Stimulated activated CD8-positive, alpha-beta memory T cell treated with anti-CD3 and anti-CD28 coated beads, Interleukin-15, amount 100 ng/mL, for 24 hours (primary cell): ENCODE measurements at regions not wholly inside any gene's neighbourhood (a gene's known extent, or its start where the extent isn't known, plus 50 kb on each side); places are given as distances from the start of the nearest gene placed in this dataset.

Experiments used
- DNase-seq: peaks from one replicate; pipeline ENCODE4 v3.0.0-alpha.2; 2020; ENCODE audit warnings: low read depth

- no peak for DNase-seq
Measured at GRCh38 chr13:72113076-72113475, 246.1 kb upstream of the DACH1 start.

- no peak for DNase-seq
Measured at GRCh38 chr13:72112216-72112615, 245.2 kb upstream of the DACH1 start.

GRCh38 chr13:72109863-72110262 is 242.9 kb upstream of the DACH1 start:
- no peak for DNase-seq

- DNase-seq = no peak
Measured at GRCh38 chr13:72104656-72105180, 237.7 kb upstream of the DACH1 start.

GRCh38 chr13:72101768-72102400 is 234.9 kb upstream of the DACH1 start:
- no peak for DNase-seq

GRCh38 chr13:72100339-72100738 is 233.3 kb upstream of the DACH1 start:
- DNase-seq = no peak

GRCh38 chr13:72097568-72097967 is 230.6 kb upstream of the DACH1 start:
- DNase-seq = no peak

GRCh38 chr13:72093262-72093661 is 226.3 kb upstream of the DACH1 start:
- DNase-seq = no peak

GRCh38 chr13:72074663-72075062 is 207.7 kb upstream of the DACH1 start:
- no peak for DNase-seq

GRCh38 chr13:72072261-72072660 is 205.3 kb upstream of the DACH1 start:
- DNase-seq = no peak

- no peak for DNase-seq
Measured at GRCh38 chr13:72071713-72072112, 204.7 kb upstream of the DACH1 start.

- DNase-seq = no peak
Measured at GRCh38 chr13:72062566-72062965, 195.6 kb upstream of the DACH1 start.

- DNase-seq = no peak
Measured at GRCh38 chr13:72061613-72062012, 194.6 kb upstream of the DACH1 start.

GRCh38 chr13:72050251-72050650 is 183.2 kb upstream of the DACH1 start:
- no peak for DNase-seq

- no peak for DNase-seq
Measured at GRCh38 chr13:72043366-72043765, 176.4 kb upstream of the DACH1 start.

GRCh38 chr13:72041165-72041564 is 174.2 kb upstream of the DACH1 start:
- DNase-seq = no peak

- no peak for DNase-seq
Measured at GRCh38 chr13:72039126-72039525, 172.1 kb upstream of the DACH1 start.

GRCh38 chr13:72029981-72030380 is 163.0 kb upstream of the DACH1 start:
- no peak for DNase-seq

- DNase-seq = no peak
Measured at GRCh38 chr13:72025836-72026235, 158.8 kb upstream of the DACH1 start.

GRCh38 chr13:72023895-72024294 is 156.9 kb upstream of the DACH1 start:
- DNase-seq = no peak

- no peak for DNase-seq
Measured at GRCh38 chr13:72005455-72005854, 138.5 kb upstream of the DACH1 start.

- no peak for DNase-seq
Measured at GRCh38 chr13:72004784-72005374, 137.9 kb upstream of the DACH1 start.

GRCh38 chr13:72004246-72004645 is 137.2 kb upstream of the DACH1 start:
- DNase-seq = no peak

GRCh38 chr13:71998223-71998622 is 131.2 kb upstream of the DACH1 start:
- no peak for DNase-seq
